ENCODE measurements at regions not wholly inside any gene's neighbourhood (a gene's known extent, or its start where the extent isn't known, plus 50 kb on each side); places are given as distances from the start of the nearest gene placed in this dataset.

- TF ChIP-seq EZH2 (IDR thresholded peaks at IDR 0.05; ENCODE audit: borderline replicate concordance, low read length) (no peak), CTCF (conservative IDR thresholded peaks at IDR 0.05 in 1 of 2, IDR thresholded peaks at IDR 0.05 in 1 of 2; ENCODE audit: extremely low read depth in 1 of 2, insufficient read depth in 1 of 2, low read depth in 1 of 2, low read length in 2 of 2) (no peak)
These were observed 495.6 kb upstream of the SYT4 start for GRCh38 chr18:43772907-43773306.

Data from mammary epithelial cell (primary cell).